Left colon (tissue), 2 donors: ENCODE measurements at regions not wholly inside any gene's neighbourhood (a gene's known extent, or its start where the extent isn't known, plus 50 kb on each side); places are given as distances from the start of the nearest gene placed in this dataset.
A peak's percentile ranks its signal among the peaks of the same experiment; 100 is the strongest.
"Not testable (repeated sequence)": the region's sequence is repeated elsewhere in the genome, so short reads cannot be mapped to it uniquely, and the experiment has no call there.

Experiments used
- ATAC-seq: fragments of 200-7000 bp; cut with Tn5 transposase; one replicate; pipeline ENCODE4 v1.9.1; 2020; ENCODE audit warnings: mild to moderate bottlenecking, moderate library complexity
- DNase-seq, 2 donors: peaks; one replicate each; pipeline ENCODE4 v3.0.0-alpha.2; 2020
- intact Hi-C, 2 donors: fragments of 100-400 bp; cut with DNase I in 1 of 2; cut with micrococcal nuclease in 1 of 2; formaldehyde crosslinking; loops; one replicate each; pipeline versions ENCODE4 v1.11.2 to v1.14.0; 2022; cut with DNase I, micrococcal nuclease
- donor health status: DM: no; HTN: no; CAD: no.
- donor health status: DM: yes; HTN: yes; CAD: no.

DNA sequence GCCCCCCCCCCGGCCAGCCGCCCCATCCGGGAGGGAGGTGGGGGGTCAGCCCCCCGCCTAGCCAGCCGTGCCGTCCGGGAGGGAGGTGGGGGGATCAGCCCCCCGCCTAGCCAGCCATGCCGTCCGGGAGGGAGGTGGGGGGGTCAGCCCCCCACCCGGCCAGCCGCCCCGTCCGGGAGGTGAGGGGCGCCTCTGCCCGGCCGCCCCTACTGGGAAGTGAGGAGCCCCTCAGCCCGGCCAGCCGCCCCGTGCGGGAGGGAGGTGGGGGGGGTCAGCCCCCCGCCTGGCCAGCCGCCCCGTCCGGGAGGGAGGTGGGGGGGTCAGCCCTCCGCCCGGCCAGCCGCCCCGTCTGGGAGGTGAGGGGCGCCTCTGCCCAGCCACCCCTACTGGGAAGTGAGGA lies 150.4 kb upstream of the ALDH1B1 start:
- intact Hi-C loops, ATAC-seq, DNase-seq: not testable (repeated sequence)

DNA sequence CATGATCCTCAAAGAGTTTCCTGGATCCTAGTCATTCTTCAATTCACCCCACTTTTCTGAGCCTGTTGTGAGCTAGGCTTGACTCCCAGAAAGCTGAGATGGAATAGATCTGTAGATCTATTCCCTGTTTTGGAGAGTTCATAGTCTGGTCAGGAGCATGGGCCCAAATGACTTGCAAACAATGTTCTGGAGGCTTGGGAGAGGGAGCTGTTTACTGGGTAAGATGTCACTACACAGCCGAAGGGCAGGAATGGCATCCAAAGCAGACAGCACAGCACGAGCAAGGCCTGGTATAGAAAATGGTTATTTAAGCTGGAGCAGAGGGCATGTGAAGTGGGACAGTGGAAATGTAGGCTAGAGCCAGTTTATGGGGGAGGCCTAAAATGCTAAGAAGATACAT lies 152.5 kb upstream of the ALDH1B1 start:
- intact Hi-C loops, result no loop called here
- DNase-seq (no peak), ATAC-seq (no peak)

DNA sequence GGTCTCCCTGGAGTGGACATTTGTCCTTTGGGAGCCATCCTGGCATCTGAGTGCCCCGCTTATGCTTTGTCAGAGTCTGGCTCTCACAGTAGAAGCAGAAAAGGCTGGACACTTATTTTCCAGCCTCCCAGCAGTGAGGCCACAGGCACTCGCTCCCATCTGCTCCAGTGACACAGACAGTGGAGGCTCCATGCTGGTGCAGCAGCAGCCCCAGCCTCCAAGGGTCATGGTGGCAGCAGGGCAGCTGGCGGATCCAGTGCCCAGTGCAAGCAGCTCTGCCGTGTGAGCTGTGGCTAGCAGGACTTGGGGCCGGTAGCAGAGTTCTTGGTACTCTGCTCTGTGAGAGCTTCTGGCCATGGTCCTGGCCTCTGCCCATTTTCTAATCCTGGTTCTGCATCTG lies 157.3 kb upstream of the ALDH1B1 start:
- no peak for ATAC-seq
- intact Hi-C loops, result no loop called here
- no peak for DNase-seq

DNA sequence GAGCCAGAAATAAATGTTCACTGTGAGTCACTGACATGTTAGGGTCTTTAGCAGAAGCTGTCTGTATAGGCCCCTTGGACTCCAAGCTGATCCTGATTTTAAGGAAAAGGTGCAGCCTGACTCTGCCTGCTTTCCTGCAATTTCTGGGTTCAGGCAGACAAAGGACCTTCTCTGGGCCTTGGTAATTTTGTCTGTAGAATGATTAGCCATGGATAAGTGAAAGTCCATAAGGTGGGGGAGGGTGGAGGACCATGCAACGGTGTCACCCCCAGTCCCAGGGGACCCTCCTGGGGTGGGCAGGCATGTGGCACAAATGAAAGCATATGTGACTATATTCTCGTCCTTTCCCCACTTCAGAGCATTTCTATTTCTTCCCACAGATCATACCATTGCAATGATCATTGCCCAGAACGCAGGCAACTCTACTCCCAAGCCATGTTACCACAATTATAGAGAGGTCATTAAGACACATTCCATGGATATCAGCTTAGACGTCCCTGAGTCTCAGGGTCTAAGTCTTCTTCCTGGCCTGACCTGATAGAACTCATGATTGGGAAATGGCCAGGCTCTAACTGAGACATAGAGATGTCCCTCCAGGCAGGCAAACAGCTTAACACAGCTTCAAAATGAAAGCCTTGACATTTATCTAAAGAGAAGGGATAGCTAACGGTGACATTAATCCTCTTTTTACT lies 157.9 kb upstream of the ALDH1B1 start:
- ATAC-seq, result no peak
- intact Hi-C loops, result no loop called here
- DNase-seq, result no peak

DNA sequence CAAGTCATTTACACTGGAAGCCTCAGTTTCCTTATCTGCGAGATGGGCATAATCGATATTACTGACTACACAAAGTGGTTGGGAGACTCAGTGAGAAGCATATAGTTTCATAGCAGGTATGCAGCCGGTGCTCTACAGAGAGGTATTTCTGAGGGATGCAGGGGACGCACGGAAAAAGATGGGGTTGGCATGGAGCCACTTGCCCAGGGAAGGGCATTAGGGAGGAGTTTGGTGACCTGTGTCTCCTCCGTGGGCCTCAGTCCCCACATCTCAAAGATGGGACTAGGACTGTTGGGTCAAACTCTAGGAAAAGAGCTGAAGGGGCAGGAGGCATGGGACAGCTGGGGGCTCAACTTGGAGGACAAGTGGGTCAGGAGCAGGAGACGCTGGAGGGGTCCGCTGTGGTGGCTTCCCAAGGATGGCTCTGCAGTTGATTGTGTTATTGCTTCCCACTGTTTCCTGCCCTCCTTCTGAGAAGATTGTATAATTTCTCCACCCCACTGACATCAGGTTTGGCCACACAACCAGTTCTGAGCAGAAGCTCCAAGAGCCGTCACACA lies 158.6 kb upstream of the ALDH1B1 start:
- no peak for DNase-seq
- intact Hi-C loops, result no loop called here

DNA sequence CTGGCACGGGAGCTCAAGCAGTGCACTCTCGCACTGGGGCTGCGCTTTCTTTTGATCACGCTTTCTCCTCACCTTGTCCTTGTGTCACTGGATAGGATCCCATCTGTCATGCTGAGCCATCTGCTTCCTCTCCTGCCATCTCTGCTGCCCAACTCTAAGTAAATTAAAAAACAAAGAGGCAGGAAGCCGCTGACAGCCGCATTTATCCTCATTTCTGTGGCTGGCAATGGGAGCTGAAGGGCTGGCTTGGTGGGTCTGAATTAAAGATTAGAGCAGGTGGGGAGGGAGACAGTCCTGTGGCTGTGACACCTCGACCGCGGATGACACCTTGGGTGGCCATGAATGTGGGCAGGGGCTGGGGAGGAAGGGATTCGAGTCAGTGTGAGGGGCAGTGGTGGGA lies 159.2 kb upstream of the ALDH1B1 start:
- ATAC-seq (no peak), DNase-seq (no peak)
- intact Hi-C loops, result no loop called here

More for the DNA sequence above, 158.6 kb upstream of the ALDH1B1 start:
- ATAC-seq, result no peak

DNA sequence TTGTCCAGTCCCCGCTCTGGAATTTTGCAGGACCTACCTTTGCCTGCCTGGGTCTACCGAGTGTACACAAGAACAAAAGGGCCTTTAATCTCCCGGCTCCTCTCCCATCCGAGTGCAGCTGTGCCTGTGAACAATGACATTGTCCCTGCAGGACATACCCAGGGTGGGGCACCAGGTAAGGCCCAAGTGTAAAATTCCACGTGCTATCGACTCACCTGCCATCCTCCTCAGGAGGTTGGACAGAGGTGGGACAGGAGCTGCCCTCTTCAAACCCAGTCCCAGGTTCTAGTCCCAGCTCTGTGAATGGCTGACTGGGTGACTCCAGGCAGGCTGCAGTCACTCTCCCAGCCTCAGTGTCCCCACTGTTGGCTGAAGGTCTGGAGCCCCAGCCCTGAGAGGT lies 159.6 kb upstream of the ALDH1B1 start:
- intact Hi-C loops, result no loop called here
- DNase-seq (no peak), ATAC-seq (no peak)

DNA sequence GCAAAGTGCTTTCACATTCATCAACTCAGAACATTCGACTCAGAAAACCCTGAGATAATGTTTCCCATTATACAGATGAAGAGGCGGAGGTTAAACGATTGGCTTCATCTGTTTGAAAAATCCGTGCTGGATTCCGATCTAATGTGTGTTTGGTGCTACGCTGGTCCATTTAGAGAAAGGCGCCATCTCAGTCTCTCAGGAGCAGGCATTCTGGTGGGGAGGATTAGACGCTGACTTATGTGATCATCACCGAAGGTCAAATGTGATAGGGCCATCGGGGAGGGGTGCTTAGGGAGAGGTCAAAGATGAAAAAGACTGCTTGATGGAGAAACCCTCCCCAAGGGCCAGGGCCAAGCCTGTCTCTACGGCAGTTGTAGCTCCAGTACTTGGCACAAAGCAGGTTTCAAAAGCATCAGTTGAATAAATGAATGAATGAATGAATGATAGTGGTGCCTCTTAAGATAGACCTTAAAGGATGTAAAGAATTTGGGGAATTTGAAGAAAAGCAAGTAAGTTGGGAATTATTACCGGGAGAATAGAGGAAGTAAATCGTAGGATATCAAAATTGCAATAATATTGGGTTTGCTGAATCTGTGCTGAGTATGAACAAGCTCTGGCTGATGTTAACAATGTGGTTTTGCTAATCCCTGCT lies 160.6 kb upstream of the SHB start:
- DNase-seq (no peak), ATAC-seq (no peak)
- intact Hi-C loops, result no loop called here

DNA sequence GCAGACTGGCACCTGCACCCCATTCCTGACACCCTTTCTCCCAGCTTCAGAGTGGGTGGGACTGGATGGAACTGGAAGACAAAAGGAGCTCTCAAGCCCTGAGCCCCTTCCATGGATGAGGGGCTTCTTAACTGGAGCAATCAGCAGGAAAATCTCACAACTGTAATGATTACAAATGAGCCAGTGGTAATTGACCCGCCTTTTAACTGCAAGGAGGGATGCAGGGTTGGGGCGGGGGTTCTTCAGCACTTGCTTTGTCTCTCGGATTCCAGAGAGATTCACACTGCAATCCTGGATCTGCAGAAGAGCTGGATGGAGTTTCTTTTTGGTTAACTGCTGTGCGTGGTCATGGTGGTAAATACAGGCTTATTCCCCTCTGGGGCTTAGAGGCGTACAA lies 160.1 kb upstream of the SHB start:
- intact Hi-C loops, result no loop called here
- ATAC-seq, result no peak
- no peak for DNase-seq

DNA sequence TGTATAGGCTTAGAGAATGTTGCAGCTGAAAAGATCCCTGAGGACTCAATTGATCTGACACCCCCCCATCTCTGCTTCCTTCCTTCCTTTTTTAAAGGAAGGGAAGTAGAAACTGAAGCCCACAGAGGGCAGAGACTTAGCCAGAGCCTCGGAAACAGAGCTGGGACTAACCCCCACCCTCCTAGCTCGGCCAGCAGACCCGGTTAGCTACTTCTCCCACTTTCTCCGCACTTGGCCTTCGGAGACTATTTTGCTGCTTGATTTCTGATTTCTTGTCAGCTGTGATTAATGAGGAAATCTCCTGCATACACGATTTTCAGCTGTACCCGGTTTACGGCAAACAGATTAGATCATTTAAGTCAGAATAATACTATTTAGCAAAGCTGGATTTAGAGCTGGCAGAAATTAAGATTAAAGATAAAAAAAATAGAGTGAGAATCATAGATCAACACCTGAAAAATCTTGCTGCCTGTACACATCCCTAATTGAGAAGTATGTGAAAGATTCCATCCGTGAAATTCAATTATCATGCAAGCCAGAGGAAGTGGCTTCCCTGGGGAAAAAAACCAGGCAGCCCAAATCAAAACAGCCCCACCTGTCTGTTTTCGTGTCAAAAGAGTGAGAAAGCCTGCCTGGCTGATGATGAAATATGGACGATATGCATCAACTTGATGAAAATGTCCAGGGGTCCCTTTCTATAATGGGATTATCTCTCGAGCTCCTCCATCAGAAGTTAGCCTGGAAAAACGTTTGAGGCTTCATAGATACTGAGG lies 159.5 kb upstream of the SHB start:
- no peak for DNase-seq
- intact Hi-C loops, result no loop called here
- ATAC-seq, result no peak

DNA sequence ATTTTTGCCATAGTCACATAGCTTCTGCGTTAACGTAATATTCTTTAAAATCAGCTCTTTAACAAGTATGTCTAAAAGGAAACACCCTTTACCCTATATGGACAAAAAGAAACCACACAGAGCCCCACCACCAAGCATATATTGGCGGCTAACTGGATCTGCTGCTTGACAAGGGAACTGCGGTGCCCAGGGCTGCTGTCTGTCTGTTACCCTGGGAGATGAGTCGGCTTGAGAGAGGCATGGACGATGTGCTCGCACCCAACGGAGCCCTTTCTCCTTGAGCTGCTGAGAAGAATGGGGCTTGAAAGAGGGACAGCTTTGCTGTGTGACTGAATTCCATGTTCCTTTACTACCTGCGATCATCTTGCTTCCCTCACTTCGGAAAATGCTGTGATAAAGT lies 158.6 kb upstream of the SHB start:
- DNase-seq (no peak), ATAC-seq (no peak)
- intact Hi-C loops, result no loop called here

DNA sequence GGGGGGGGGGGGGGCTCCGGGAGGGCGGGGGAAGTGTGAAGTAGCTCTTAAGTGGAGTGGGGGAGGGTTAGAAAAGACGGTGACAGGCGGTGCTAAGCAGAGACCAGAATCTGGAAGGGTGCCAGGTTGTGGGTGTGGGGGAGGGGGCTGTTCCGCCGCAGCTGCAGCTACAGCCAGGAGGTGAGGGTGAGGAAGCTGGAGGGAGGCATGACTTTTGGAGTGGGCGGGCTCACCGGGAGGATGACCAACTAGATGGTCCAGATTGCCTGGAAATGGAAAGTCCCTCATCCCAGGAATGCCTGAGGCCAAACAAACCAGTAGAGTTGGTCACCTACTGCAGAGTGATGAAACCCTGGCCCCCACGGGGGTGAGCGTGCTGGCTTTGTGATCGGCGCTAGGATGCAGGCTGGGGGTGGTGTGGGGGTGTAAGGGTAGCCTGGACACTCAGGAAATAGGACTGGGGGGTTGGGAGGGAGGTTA lies 158.1 kb upstream of the SHB start:
- intact Hi-C loops, result no loop called here
- peak; percentile 22 for ATAC-seq
- DNase-seq, result peak; percentile 16 to 36

DNA sequence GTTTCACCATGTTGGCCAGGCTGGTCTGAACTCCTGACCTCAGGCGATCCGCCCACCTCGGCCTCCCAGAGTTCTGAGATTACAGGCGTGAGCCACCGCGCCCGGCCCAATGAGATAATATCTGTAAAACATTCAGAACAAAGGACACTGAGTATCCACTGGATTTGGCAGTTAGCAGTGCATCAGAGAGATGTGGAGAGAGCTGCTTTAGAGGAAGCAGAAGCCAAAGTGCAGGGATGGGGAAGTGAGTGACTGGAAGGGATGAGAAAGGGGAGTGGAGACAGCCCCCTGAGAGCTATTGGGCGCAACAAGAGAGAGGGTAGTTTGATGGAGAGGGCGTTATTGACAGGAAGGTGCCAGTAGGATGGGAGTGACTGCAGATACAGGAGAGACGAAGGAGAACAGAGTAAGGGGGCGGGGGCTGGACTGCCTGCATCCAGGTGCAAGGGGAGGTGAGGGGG lies 157.5 kb upstream of the SHB start:
- DNase-seq (no peak), ATAC-seq (no peak)
- intact Hi-C loops, result no loop called here

DNA sequence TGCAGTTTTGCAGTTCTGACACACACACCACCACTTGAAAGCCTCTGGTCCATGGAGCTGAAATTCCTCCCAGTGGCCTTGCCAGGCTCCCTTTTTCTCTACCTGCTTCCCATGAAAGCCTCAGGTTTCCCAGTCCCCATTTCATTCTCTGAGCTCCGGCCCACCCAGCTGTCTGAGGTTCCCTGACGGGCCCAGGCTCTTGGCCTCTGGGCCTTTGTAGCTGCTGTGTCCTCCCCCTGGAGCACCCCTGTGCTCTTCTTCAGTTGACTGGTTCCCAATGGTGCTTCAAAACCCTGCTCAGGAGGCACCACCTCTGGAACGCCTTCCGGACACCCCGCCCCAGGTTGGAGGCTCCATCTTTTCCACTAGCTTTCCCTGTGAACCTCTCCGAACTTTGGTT lies 155.9 kb upstream of the SHB start:
- intact Hi-C loops, result no loop called here
- DNase-seq (no peak), ATAC-seq (no peak)

DNA sequence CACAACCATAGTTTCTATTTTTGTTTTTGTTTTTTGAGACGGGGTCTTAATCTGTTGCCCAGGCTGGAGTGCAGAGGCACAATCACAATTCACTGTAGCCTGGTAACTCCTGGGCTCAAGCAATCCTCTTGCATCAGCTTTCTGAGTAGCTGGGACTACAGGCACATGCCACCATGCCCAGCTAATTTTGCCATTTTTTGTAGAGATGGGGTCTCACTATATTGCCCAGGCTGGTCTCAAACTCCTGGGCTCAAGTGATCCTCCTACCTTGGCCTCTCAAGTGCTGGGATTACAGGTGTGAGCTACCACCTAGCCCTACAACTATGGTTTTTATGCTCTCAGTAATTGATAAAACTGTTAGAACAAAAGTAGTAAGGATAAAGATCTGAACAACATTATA lies 147.5 kb upstream of the SHB start:
- ATAC-seq (no peak), DNase-seq (no peak)
- intact Hi-C loops, result loop anchor here in 1 of 2 donors (10.0 kb wide), 1 partner anchor 62 kb away; no protein-coding TSS in a partner anchor

DNA sequence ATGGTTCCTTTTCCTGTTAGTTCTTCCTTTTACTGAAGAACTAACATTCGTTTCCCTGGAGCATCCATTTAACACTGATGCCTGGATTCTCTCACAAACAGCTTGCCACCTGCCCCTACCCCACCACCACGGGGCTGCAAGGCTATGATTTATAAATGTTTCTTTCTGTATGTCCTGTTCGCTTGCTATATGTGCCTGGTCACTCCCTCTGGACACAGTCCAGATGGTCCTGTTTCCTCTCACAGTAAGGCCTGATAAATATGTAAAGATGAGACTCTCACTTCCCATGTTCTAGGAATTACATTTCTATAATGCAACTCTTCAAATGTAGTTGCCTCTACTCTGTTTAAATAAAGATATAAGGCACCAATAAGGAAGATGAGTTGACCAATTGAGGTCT lies 146.4 kb upstream of the SHB start:
- intact Hi-C loops, result loop anchor here in 1 of 2 donors (10.0 kb wide), 1 partner anchor 61 kb away; no protein-coding TSS in a partner anchor
- no peak for ATAC-seq
- DNase-seq, result no peak

DNA sequence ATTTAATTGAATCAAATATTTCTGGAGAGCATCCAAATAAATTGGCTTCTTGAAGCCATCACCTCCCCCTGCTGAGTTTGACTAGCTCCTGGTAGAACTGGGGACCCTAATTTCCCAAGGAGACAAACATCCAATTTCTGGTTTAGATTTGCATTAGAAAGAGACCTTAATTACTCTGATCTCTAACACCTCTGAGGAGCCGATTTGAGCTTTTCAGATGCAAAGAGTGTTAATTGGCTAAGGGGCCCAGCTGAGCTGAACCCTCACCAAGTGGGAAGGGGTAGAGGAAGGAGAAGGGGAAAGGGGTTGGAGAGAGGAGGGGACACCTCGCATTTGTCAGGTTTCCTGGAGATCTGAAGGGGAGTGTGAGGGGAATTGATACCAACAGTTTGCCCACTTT lies 145.4 kb upstream of the SHB start:
- no peak for ATAC-seq
- no peak for DNase-seq
- intact Hi-C loops, result loop anchor here in 1 of 2 donors (10.0 kb wide), 1 partner anchor 60 kb away; no protein-coding TSS in a partner anchor

DNA sequence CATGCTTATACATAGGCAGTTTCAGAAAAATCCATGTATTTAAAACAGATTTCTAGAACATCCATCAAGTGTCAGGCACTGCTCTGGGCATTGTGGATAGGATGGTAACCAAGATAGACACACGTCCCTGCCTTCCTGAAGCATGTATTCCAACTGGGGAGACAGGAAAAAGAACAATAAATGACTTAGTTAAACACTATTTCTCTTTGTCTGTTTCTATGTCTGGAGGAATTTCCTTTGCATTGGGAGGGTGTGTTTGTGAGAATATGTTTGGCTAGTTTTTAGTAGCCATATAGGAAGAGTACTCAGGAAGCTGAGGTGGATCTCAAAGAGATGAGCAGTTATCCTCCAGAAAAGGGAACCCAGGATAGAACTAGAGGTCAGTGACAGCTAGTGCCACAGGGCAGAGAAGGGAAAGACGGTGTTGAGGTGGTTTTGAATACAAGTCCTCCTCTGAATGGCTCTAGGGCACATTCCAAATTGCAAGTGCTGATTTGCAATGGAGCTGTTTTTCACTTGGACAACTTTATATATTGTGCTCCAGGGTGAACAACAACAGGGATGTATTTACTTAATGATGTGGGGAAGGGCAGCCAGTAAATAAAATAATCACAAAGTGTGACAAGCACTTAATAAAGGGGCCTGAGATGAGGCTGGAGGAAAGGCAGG lies 144.7 kb upstream of the SHB start:
- DNase-seq, result no peak
- intact Hi-C loops, result loop anchor here in 1 of 2 donors (10.0 kb wide), 1 partner anchor 59 kb away; no protein-coding TSS in a partner anchor
- ATAC-seq, result no peak

DNA sequence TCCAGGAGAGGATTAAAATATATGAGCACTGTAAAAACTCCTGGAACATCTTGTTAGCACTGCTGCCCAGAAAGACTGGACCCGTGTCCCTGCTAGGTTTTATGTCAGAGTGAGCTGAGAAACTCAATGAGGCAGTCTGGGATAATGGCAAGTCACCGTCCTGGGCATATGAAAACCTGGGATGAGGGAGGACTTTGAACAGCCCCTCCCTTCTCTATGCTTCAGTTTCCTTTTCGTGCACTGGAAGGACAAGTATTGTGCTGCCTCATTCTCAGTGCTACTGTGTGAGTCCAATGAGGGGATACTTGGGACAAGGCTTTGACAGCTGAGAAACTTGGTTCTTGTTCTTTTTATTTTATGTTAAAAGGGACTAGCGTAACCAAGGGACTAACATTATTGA lies 143.0 kb upstream of the SHB start:
- intact Hi-C loops, result loop anchor here in 1 of 2 donors (10.0 kb wide), 1 partner anchor 57 kb away; no protein-coding TSS in a partner anchor
- peak; percentile 100 for ATAC-seq
- peak in 1 of 2 donors; percentile 13 for DNase-seq
